A549 (cell line): ENCODE measurements at regions not wholly inside any gene's neighbourhood (a gene's known extent, or its start where the extent isn't known, plus 50 kb on each side); places are given as distances from the start of the nearest gene placed in this dataset.

Experiments
- ATAC-seq, 2 experiments: fragments of 200-7000 bp in 1 of 2; fragments of >200 bp in 1 of 2; cut with Nextera tagmentation in 1 of 2; cut with Tn5 transposase in 1 of 2; 3 replicates each; pipeline versions ENCODE4 v1.8.0 to v1.9.1; 2018 to 2020; ENCODE audit warnings: mild to moderate bottlenecking in 1 of 2, moderate library complexity in 1 of 2
- CTCF ChIA-PET: fragments of 300-600 bp; sonication (Branson Sonifier 250); formaldehyde crosslinking; extraction: SDS; loops from one replicate; lab custom pipeline; 2021; ENCODE audit warnings: antibody characterized with exemption, inconsistent platforms; lab: Yijun Ruan, JAX
- POLR2A ChIA-PET: fragments of 350-600 bp; formaldehyde crosslinking; extraction: SDS; loops from one replicate; lab custom pipeline; 2021; ENCODE audit warnings: antibody characterized with exemption, inconsistent platforms; lab: Yijun Ruan, JAX
- DNase-seq, 2 experiments: peaks; one replicate each; pipeline versions ENCODE4 v3.0.0 to v3.0.0-alpha.2; 2011 to 2016; ENCODE audit warnings: low read depth in 1 of 2, low spot score in 1 of 2
- FAIRE-seq: peaks from 2 replicates; lab custom pipeline; 2011; peaks lifted over from hg19 to GRCh38; lab: Jason Lieb, UNC
- H3K27ac ChIP-seq, 2 experiments: fragments of >200 bp; sonication (Bioruptor Twin); formaldehyde crosslinking; 3 replicates each; pipeline ENCODE4 v1.5.1; 2016 to 2017
- H3K4me1 ChIP-seq: fragments of >200 bp; sonication (Bioruptor Twin); formaldehyde crosslinking; 3 replicates; pipeline ENCODE4 v1.6.1; 2016
- H3K4me2 ChIP-seq: fragments of >200 bp; sonication (Bioruptor Twin); formaldehyde crosslinking; 3 replicates; pipeline ENCODE4 v1.6.1; 2016
- H3K4me3 ChIP-seq: fragments of >200 bp; sonication (Bioruptor Twin); formaldehyde crosslinking; 3 replicates; pipeline ENCODE4 v1.5.1; 2016
- H3K9me3 ChIP-seq: fragments of >200 bp; sonication (Bioruptor Twin); formaldehyde crosslinking; 3 replicates; pipeline ENCODE4 v1.6.1; 2016
- CBX8 ChIP-seq: fragments of 200-600 bp; sonication (generic); IDR thresholded peaks from 2 replicates; pipeline ENCODE4 v1.6.1; 2016
- EHF ChIP-seq: fragments of 250-450 bp; sonication (Bioruptor Pico); IDR thresholded peaks from 2 replicates; pipeline ENCODE4 v1.5.0; 2020; ENCODE audit warnings: mild to moderate bottlenecking
- EP300 ChIP-seq, 2 experiments: fragments of >200 bp; sonication (Bioruptor Twin); formaldehyde crosslinking; IDR thresholded peaks; 2 replicates in 1 of 2; 3 replicates in 1 of 2; pipeline ENCODE4 v1.6.1; 2016 to 2017
- FOXS1 ChIP-seq: fragments of 250-450 bp; sonication (Bioruptor Pico); IDR thresholded peaks from 2 replicates; pipeline ENCODE4 v1.5.0; 2020; ENCODE audit warnings: mild to moderate bottlenecking, moderate library complexity
- HDAC2 ChIP-seq: fragments of 200-600 bp; sonication (generic); IDR thresholded peaks from 2 replicates; pipeline ENCODE4 v1.6.1; 2016
- HES2 ChIP-seq: fragments of >200 bp; sonication (Bioruptor Twin); formaldehyde crosslinking; IDR thresholded peaks from 2 replicates; pipeline ENCODE4 v1.6.1; 2016
- HOXB5 ChIP-seq: fragments of 250-450 bp; sonication (Bioruptor Pico); IDR thresholded peaks from 2 replicates; pipeline ENCODE4 v1.5.0; 2020; ENCODE audit warnings: mild to moderate bottlenecking, moderate library complexity
- JUN ChIP-seq, 2 experiments: fragments of >200 bp; sonication (Bioruptor Twin); formaldehyde crosslinking; IDR thresholded peaks; 2 replicates in 1 of 2; 3 replicates in 1 of 2; pipeline ENCODE4 v1.6.1; 2016 to 2017
- KDM1A ChIP-seq: fragments of 200-600 bp; sonication (generic); IDR thresholded peaks from 2 replicates; pipeline ENCODE4 v1.6.1; 2016; ENCODE audit warnings: low read depth, mild to moderate bottlenecking
- KDM5A ChIP-seq: fragments of 200-600 bp; sonication (generic); IDR thresholded peaks from 2 replicates; pipeline ENCODE4 v1.6.1; 2016; ENCODE audit warnings: antibody characterized with exemption, mild to moderate bottlenecking
- MAFK ChIP-seq: fragments of 450-650 bp; IDR thresholded peaks from 2 replicates; pipeline ENCODE4 v1.6.1; 2014; ENCODE audit not compliant: partially characterized antibody
- NFE2L2 ChIP-seq: fragments of 150-350 bp; conservative IDR thresholded peaks from 2 replicates; pipeline ENCODE4 v1.6.1; 2014; ENCODE audit warnings: low read length
- NR3C1 ChIP-seq: fragments of >200 bp; sonication (Bioruptor Twin); formaldehyde crosslinking; IDR thresholded peaks from 3 replicates; pipeline ENCODE4 v1.6.1; 2017
- POLR2A ChIP-seq: IDR thresholded peaks from 2 replicates; pipeline ENCODE4 v1.6.1; 2012; ENCODE audit warnings: mild to moderate bottlenecking, low read length
- RAD21 ChIP-seq, 2 experiments: fragments of >200 bp in 1 of 2; sonication (Bioruptor Twin) in 1 of 2; formaldehyde crosslinking in 1 of 2; IDR thresholded peaks in 1 of 2; conservative IDR thresholded peaks in 1 of 2; 2 replicates in 1 of 2; 3 replicates in 1 of 2; pipeline ENCODE4 v1.6.1; 2012 to 2018; ENCODE audit warnings: inconsistent platforms in 1 of 2
- RARB ChIP-seq: fragments of 250-450 bp; sonication (Bioruptor Pico); IDR thresholded peaks from 2 replicates; pipeline ENCODE4 v1.8.0; 2021; ENCODE audit warnings: mild to moderate bottlenecking, moderate library complexity
- SREBF2 ChIP-seq: fragments of 450-650 bp; IDR thresholded peaks from 2 replicates; pipeline ENCODE4 v1.6.1; 2014; ENCODE audit warnings: mild to moderate bottlenecking, moderate library complexity
- WGBS: methylation state at CpG from one replicate; pipeline ENCODE4 v1.1.6; 2017; ENCODE audit errors: missing lambda C conversion rate; 5-methylcytosine and 5-hydroxymethylcytosine counted together
- TF ChIP-seq, protein P1 (sequence below): fragments of 150-350 bp; IDR thresholded peaks from 2 replicates; pipeline ENCODE4 v1.6.1; 2014; ENCODE audit warnings: low read depth, mild to moderate bottlenecking, low read length
- TF ChIP-seq, protein P2 (sequence below): fragments of >200 bp; sonication (Bioruptor Twin); formaldehyde crosslinking; IDR thresholded peaks from 3 replicates; pipeline ENCODE4 v1.5.1; 2016
- TF ChIP-seq, protein P3 (sequence below): IDR thresholded peaks from 2 replicates; pipeline ENCODE4 v1.6.1; 2012

GRCh38 chr2:196244966-196245365 is 73.6 kb upstream of the STK17B start:
- CTCF ChIA-PET = no interaction called here
- no peak overlapping the region for H3K4me3 ChIP-seq
- no peak overlapping the region; a peak in 1 of 6 replicates for H3K27ac ChIP-seq
- no peak for ATAC-seq
- DNase-seq = no peak
- 88% methylated on average over 4 of the region's 4 CpGs for WGBS
- H3K4me1 ChIP-seq = peaks cover 21% of the 10 kb centered on the region; the same call in 2 of the 3 replicates
- FAIRE-seq = no peak
- H3K4me2 ChIP-seq = peak overlapping the region; percentile 7; the same call in 1 of the 3 replicates
- POLR2A ChIA-PET = no interaction called here
- H3K9me3 ChIP-seq = no peaks in the 10 kb centered on the region
- TF ChIP-seq FOXS1 (CRISPR knock-in tag) (no peak), RAD21 (conservative IDR thresholded peaks at IDR 0.05 in 1 of 2, IDR thresholded peaks at IDR 0.05 in 1 of 2) (no peak), SREBF2 (no peak), HDAC2 (no peak), JUN (IDR thresholded peaks at IDR 0.05) (no peak)
- TF ChIP-seq, protein P1, sequence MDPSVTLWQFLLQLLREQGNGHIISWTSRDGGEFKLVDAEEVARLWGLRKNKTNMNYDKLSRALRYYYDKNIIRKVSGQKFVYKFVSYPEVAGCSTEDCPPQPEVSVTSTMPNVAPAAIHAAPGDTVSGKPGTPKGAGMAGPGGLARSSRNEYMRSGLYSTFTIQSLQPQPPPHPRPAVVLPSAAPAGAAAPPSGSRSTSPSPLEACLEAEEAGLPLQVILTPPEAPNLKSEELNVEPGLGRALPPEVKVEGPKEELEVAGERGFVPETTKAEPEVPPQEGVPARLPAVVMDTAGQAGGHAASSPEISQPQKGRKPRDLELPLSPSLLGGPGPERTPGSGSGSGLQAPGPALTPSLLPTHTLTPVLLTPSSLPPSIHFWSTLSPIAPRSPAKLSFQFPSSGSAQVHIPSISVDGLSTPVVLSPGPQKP = no peak

DNA sequence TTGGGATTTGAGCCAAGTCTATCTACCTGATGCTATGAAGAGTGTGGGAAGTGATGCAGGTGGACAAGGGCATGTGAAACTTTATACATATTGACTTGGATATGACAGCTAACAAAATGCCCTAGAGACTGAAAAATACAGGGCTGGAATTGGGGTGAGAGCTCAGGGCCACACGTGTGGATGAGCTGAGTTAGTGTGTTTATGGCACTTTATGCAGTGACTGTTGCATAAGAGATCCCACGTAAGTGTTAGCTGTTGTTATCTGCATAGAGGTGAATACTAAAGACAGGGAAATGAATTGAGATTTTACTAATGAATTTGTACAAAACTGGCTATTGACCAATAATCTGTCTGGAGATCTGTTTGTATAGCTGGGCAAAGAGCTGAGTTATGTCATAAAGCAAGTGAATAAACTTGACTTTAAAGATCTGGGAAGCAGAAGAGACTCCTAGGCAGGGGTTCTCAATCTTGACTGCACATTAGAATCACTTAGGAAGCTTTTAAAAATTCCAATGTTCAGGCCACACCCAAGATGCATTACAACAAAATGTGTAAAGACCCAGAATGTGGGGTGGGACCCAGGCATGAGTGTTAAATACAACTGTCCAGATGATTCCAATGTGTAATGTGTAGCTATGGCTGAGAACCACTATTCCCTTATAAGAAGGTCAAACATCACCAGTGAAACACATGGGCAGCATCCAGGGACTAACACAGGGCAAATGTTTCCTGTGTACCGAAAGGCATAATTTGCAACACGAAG is 74.2 kb upstream of the STK17B start:
- H3K4me2 ChIP-seq = peak overlapping the region; percentile 7; the same call in 1 of the 3 replicates

GRCh38 chr2:196247114-196247975 is 76.0 kb upstream of the STK17B start:
- H3K4me1 ChIP-seq = peaks cover 21% of the 10 kb centered on the region; the same call in 2 of the 3 replicates
- POLR2A ChIA-PET = no interaction called here

More for the DNA sequence above, 74.2 kb upstream of the STK17B start:
- ATAC-seq = no peak
- WGBS = 94% methylated on average over 4 of the region's 4 CpGs
- H3K27ac ChIP-seq = no peak overlapping the region; a peak in 1 of 6 replicates
- ChIA-PET POLR2A (no interaction called here), CTCF (interaction anchor here (0.6 to 2.0 kb wide), 4 partner anchors 11 to 167 kb away, joined by 3 to 7 read pairs (median 4); no protein-coding TSS in a partner anchor)
- TF ChIP-seq, protein P2, sequence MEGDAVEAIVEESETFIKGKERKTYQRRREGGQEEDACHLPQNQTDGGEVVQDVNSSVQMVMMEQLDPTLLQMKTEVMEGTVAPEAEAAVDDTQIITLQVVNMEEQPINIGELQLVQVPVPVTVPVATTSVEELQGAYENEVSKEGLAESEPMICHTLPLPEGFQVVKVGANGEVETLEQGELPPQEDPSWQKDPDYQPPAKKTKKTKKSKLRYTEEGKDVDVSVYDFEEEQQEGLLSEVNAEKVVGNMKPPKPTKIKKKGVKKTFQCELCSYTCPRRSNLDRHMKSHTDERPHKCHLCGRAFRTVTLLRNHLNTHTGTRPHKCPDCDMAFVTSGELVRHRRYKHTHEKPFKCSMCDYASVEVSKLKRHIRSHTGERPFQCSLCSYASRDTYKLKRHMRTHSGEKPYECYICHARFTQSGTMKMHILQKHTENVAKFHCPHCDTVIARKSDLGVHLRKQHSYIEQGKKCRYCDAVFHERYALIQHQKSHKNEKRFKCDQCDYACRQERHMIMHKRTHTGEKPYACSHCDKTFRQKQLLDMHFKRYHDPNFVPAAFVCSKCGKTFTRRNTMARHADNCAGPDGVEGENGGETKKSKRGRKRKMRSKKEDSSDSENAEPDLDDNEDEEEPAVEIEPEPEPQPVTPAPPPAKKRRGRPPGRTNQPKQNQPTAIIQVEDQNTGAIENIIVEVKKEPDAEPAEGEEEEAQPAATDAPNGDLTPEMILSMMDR = no peak
- TF ChIP-seq POLR2A (no peak), CBX8 (no peak), HDAC2 (no peak), HOXB5 (no peak), KDM1A (no peak), EP300 (IDR thresholded peaks at IDR 0.05) (no peak), EHF (CRISPR knock-in tag) (no peak)
- TF ChIP-seq, protein P3, sequence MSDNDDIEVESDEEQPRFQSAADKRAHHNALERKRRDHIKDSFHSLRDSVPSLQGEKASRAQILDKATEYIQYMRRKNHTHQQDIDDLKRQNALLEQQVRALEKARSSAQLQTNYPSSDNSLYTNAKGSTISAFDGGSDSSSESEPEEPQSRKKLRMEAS = no peak
- TF ChIP-seq, all 56 proteins: peak for 0
- DNase-seq = no peak
- no peaks in the 10 kb centered on the region for H3K9me3 ChIP-seq
- no peak for FAIRE-seq
- peaks cover 21% of the 10 kb centered on the region; the same call in 2 of the 3 replicates for H3K4me1 ChIP-seq
- no peak overlapping the region for H3K4me3 ChIP-seq

More at GRCh38 chr2:196247114-196247975, 76.0 kb upstream of the STK17B start:
- CTCF ChIA-PET = interaction anchor here (0.6 to 2.0 kb wide), 4 partner anchors 12 to 1306 kb away, joined by 3 to 7 read pairs (median 4); no protein-coding TSS in a partner anchor
- Histone ChIP-seq H3K9me3 (no peaks in the 10 kb centered on the region), H3K4me2 (no peak overlapping the region; the same call in 2 of the 3 replicates), H3K27ac (peak overlapping the region; percentile 17 to 60; a peak in 2 of 6 replicates), H3K4me3 (no peak overlapping the region)
- FAIRE-seq = no peak
- no peak for DNase-seq
- TF ChIP-seq NR3C1 (no peak), RARB (CRISPR knock-in tag) (no peak), HES2 (no peak), MAFK (peak; percentile 28), KDM5A (no peak), NFE2L2 (0 out of 2 replicates have a peak, but pooled peaks have one; percentile 23)
- 89% methylated on average over 8 of the region's 8 CpGs for WGBS
- 0 out of 6 replicates have a peak, but pooled peaks of 1 of the 2 experiments have one; percentile 30 for ATAC-seq
